ENCODE measurements at regions not wholly inside any gene's neighbourhood (a gene's known extent, or its start where the extent isn't known, plus 50 kb on each side); places are given as distances from the start of the nearest gene placed in this dataset.

GRCh38 chr12:78340406-78340805 is 509.7 kb downstream of the NAV3 start:
- no peak for TF ChIP-seq CTCF (conservative IDR thresholded peaks at IDR 0.05; ENCODE audit: low read length)
- no peak for TF ChIP-seq EZH2phosphoT487 (IDR thresholded peaks at IDR 0.05; ENCODE audit: borderline replicate concordance)

GRCh38 chr12:78343657-78344056 is 513.0 kb downstream of the NAV3 start:
- Histone ChIP-seq H3K4me3 (ENCODE audit: low read length, poor library complexity, severe bottlenecking) (no peak overlapping the region), H3K27me3 (ENCODE audit: insufficient read depth, low read length, poor library complexity, severe bottlenecking) (no peaks in the 10 kb centered on the region), H3K4me2 (ENCODE audit: low read depth, low read length, poor library complexity, severe bottlenecking) (no peak overlapping the region), H3K9ac (ENCODE audit: low read depth, low read length, poor library complexity, severe bottlenecking) (no peak overlapping the region), H3F3A (ENCODE audit: low read depth) (no peaks in the 10 kb centered on the region), H2AFZ (ENCODE audit: low read length) (no peak overlapping the region), H4K20me1 (ENCODE audit: insufficient read depth, low read length, poor library complexity, severe bottlenecking) (no peaks in the 10 kb centered on the region), H3K9me2 (replicated peaks; ENCODE audit: low read depth, low read length) (no peaks in the 10 kb centered on the region), H3K9me3 (ENCODE audit: insufficient read depth, low read depth, low read length) (0 out of 2 replicates have a peak, but pooled peaks cover 2% of the 10 kb centered on the region), H3K79me2 (ENCODE audit: insufficient read depth, low read length) (no peaks in the 10 kb centered on the region), H3K36me3 (ENCODE audit: insufficient read depth, low read length) (no peaks in the 10 kb centered on the region), H3K4me1 (ENCODE audit: insufficient read depth, low read length, poor library complexity, severe bottlenecking) (no peaks in the 10 kb centered on the region)
- TF ChIP-seq EZH2phosphoT487 (IDR thresholded peaks at IDR 0.05; ENCODE audit: borderline replicate concordance) (no peak), CTCF (conservative IDR thresholded peaks at IDR 0.05; ENCODE audit: low read length) (no peak)

More at GRCh38 chr12:78340406-78340805, 509.7 kb downstream of the NAV3 start:
- no peaks in the 10 kb centered on the region for H3K79me2 ChIP-seq (ENCODE audit: insufficient read depth, low read length)
- H4K20me1 ChIP-seq (ENCODE audit: insufficient read depth, low read length, poor library complexity, severe bottlenecking): no peaks in the 10 kb centered on the region
- no peak overlapping the region for H2AFZ ChIP-seq (ENCODE audit: low read length)
- H3K4me1 ChIP-seq (ENCODE audit: insufficient read depth, low read length, poor library complexity, severe bottlenecking): no peaks in the 10 kb centered on the region
- H3K9me2 ChIP-seq (replicated peaks; ENCODE audit: low read depth, low read length): no peaks in the 10 kb centered on the region
- no peak overlapping the region for H3K9ac ChIP-seq (ENCODE audit: low read depth, low read length, poor library complexity, severe bottlenecking)
- H3F3A ChIP-seq (ENCODE audit: low read depth): no peaks in the 10 kb centered on the region
- 0 out of 2 replicates have a peak, but pooled peaks cover 2% of the 10 kb centered on the region for H3K9me3 ChIP-seq (ENCODE audit: insufficient read depth, low read depth, low read length)
- no peaks in the 10 kb centered on the region for H3K36me3 ChIP-seq (ENCODE audit: insufficient read depth, low read length)
- H3K4me2 ChIP-seq (ENCODE audit: low read depth, low read length, poor library complexity, severe bottlenecking): no peak overlapping the region
- H3K4me3 ChIP-seq (ENCODE audit: low read length, poor library complexity, severe bottlenecking): no peak overlapping the region
- H3K27me3 ChIP-seq (ENCODE audit: insufficient read depth, low read length, poor library complexity, severe bottlenecking): no peaks in the 10 kb centered on the region

GRCh38 chr12:78359520-78359919 is 505.1 kb upstream of the SYT1 start:
- H3K9me3 ChIP-seq (ENCODE audit: insufficient read depth, low read depth, low read length): no peaks in the 10 kb centered on the region
- H3K9ac ChIP-seq (ENCODE audit: low read depth, low read length, poor library complexity, severe bottlenecking): no peak overlapping the region
- H3K36me3 ChIP-seq (ENCODE audit: insufficient read depth, low read length): no peaks in the 10 kb centered on the region
- no peak overlapping the region for H2AFZ ChIP-seq (ENCODE audit: low read length)
- H3K4me1 ChIP-seq (ENCODE audit: insufficient read depth, low read length, poor library complexity, severe bottlenecking): no peaks in the 10 kb centered on the region
- no peaks in the 10 kb centered on the region for H3F3A ChIP-seq (ENCODE audit: low read depth)
- no peaks in the 10 kb centered on the region for H4K20me1 ChIP-seq (ENCODE audit: insufficient read depth, low read length, poor library complexity, severe bottlenecking)
- H3K4me2 ChIP-seq (ENCODE audit: low read depth, low read length, poor library complexity, severe bottlenecking): no peak overlapping the region
- H3K4me3 ChIP-seq (ENCODE audit: low read length, poor library complexity, severe bottlenecking): no peak overlapping the region
- H3K9me2 ChIP-seq (replicated peaks; ENCODE audit: low read depth, low read length): no peaks in the 10 kb centered on the region
- H3K79me2 ChIP-seq (ENCODE audit: insufficient read depth, low read length): no peaks in the 10 kb centered on the region
- TF ChIP-seq EZH2phosphoT487 (IDR thresholded peaks at IDR 0.05; ENCODE audit: borderline replicate concordance) (no peak), CTCF (conservative IDR thresholded peaks at IDR 0.05; ENCODE audit: low read length) (no peak)
- H3K27me3 ChIP-seq (ENCODE audit: insufficient read depth, low read length, poor library complexity, severe bottlenecking): no peaks in the 10 kb centered on the region

Measured in Loucy (cell line).